ENCODE measurements at regions not wholly inside any gene's neighbourhood (a gene's known extent, or its start where the extent isn't known, plus 50 kb on each side); places are given as distances from the start of the nearest gene placed in this dataset.
"Not testable (repeated sequence)": the region's sequence is repeated elsewhere in the genome, so short reads cannot be mapped to it uniquely, and the experiment has no call there.

- DNase-seq (ENCODE audit: low read depth in 2 of 2), result peak; percentile 1 to 9
Observed at GRCh38 chr5:60092671-60093422, 199.3 kb upstream of the PDE4D start.

- no peak for DNase-seq (ENCODE audit: low read depth in 2 of 2)
Observed at GRCh38 chr5:60086583-60086982, 193.1 kb upstream of the PDE4D start.

- no peak for DNase-seq (ENCODE audit: low read depth in 2 of 2)
Observed at GRCh38 chr5:60084226-60084625, 190.7 kb upstream of the PDE4D start.

DNA sequence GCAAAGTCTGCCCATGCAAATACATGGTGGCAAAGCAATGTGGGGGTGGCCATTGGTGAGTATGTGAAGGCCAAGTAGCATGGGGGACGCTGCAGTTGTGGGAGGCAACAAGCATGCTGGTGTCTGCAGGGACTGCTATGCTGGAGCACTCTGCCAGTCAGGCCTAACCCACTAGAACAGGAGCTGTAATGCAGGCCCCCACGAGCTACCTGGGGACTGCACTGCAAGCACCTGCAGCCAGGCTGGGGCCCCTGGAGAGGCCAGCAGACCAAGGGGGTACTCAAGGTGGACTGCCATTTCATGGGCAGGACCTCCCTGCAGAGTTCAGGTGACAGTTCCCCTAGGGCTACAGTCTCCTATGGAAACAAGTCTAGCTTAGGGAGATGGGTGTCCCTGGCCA lies 183.8 kb upstream of the PDE4D start:
- no peak for DNase-seq (ENCODE audit: low read depth in 2 of 2)

DNA sequence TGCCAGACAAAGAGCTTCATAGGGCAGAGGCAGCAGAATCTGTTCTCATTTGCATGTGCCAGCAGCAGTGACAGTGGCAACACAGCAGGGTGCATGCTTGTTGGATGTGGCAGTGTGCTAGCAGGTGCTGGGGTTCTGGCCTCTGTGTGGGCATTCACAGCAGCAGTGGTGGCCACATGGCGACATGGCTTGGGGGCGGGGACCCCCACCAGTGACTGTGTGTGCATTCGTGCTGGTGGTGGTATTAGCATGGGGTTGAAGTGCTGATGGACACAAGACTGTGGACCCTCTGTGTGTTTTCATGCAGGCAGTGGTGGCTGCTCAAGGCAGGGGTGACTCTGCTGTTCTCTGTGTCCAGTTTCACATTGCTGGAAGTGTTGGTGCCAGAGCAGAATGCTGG lies 183.2 kb upstream of the PDE4D start:
- no peak for DNase-seq (ENCODE audit: low read depth in 2 of 2)

GRCh38 chr5:60066502-60066901 lies 173.0 kb upstream of the PDE4D start:
- DNase-seq (ENCODE audit: low read depth in 2 of 2), result no peak

DNA sequence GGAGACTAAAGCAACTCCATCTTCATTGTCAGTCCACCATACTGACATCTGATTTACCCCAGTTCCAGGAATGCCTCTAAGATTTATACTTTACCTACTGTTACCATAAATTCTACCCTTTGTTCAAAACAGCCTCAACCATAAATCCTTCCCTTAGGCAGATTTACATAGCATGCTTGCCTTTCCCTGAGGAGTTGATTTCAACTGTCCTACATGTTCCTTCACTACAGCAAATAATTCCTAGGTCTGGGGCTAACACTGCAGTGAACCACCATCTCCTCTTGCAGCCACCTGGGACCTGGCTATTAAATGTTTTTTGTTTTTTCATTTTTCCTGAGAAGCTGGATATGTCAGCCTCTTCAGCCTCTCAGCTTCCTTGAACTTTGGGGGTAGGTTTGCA lies 166.9 kb upstream of the PDE4D start:
- no peak for DNase-seq (ENCODE audit: low read depth in 2 of 2)

DNA sequence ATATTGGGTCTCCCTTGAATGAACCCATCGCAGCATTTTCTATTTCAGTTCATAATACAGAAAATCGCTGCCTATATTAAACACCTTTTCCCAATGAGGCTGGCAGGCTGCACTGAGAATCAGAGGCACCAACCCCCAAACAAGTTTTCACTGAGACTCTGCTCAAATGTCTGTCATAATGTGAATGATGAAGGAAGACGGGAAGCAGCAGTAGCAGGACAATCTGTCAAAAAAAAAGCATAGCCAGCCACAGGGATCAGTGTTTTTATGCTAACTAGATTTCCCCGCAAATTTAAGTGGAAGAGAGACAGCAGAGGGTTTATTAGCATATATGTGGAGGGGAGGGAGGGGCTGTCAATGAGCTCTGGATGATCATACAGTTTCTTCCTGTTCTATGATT lies 162.7 kb upstream of the PDE4D start:
- DNase-seq (ENCODE audit: low read depth in 2 of 2), result no peak

DNA sequence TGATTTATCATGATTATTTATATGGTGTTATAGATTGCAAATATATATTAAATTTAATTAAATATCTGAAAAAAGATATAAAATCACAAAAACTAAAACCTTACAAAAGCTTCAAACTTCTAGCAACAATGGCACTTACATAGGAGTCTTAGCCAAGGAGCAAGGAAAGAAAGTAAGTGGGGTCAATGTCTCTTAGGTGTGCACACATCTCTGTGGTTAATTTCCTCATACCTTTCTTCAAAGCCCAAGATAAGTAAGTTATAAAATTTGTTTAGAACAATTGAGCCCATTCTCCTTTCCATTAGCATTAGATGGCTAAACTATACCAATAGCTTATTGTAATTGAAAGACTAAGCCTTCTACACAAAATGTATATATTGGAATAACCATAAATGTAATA lies 161.6 kb upstream of the PDE4D start:
- DNase-seq (ENCODE audit: low read depth in 2 of 2), result no peak

- not testable (repeated sequence) for DNase-seq (ENCODE audit: low read depth in 2 of 2)
Observed at GRCh38 chr5:60041996-60042664, 148.6 kb upstream of the PDE4D start.

DNA sequence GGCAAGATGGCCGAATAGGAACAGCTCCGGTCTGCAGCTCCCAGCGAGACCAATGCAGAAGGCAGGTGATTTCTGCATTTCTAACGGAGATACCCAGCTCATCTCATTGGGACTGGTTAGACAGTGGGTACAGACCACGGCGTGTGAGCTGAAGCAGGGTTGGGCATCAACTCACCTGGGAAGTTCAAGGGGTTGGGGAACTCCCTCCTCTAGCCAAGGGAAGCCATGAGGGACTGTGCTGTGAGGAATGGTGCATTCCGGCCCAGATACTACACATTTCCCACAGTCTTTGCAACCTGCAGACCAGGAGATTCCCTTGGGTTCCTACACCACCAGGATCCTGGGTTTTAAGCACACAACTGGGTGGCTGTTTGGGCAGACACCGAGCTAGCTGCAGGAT lies 148.0 kb upstream of the PDE4D start:
- DNase-seq (ENCODE audit: low read depth in 2 of 2), result not testable (repeated sequence)

GRCh38 chr5:60036192-60036938 lies 142.8 kb upstream of the PDE4D start:
- no peak for DNase-seq (ENCODE audit: low read depth in 2 of 2)

DNA sequence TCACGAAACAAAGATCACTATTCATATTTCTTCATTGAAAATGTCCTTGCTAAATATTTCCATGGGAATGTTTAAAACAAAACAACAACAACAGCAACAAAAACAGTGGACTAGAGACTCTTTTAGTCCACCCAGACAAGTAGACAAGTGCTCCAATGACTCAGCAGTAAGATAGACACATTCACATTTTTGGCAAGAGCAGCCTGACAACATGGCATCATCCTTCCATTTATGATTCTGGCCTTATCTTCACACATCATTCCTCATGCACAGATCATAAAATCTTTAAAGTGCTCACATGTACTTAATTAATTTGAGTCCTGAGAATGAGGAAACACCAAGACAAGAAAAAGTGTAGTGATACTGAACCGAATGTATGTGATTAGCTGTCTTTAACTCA lies 132.6 kb upstream of the PDE4D start:
- no peak for DNase-seq (ENCODE audit: low read depth in 2 of 2)

DNA sequence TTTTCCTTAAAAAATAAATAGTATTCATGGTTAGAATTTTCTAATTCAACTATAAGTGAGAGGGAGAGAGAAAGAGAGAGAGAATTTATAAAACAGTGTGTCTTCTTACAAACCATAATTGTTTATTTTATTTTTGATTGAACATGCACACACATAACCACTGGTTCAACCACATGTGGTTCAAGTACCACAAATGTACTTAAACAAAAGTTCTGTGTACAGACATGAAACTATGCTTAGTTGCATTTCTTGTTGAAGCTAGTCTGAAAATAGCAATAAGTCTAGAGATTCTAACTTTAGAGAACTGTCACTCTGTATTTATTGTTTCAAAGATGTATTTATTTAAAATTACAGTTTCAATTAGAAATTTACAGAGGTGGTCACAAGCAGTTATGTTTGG lies 130.6 kb upstream of the PDE4D start:
- DNase-seq (ENCODE audit: low read depth in 2 of 2), result no peak

DNA sequence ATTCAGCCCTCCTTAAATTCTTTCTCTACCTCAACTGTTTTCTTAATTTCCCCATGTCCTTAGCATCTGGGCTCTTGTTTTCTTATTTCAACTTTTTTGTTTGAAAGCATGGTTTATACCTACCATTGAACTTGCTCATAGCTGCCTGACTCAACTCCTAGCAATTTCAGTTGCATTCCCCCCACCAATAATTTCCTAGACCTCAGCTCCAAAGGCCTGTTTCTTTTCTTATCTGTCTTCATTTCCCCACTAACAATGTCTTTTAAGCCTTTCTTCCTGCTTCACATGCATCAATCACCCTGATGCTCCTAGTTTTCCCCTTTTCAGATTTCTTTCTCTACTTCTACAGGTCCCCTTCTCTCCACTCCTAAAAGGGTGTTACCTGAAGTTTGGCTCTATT lies 129.7 kb upstream of the PDE4D start:
- no peak for DNase-seq (ENCODE audit: low read depth in 2 of 2)

DNA sequence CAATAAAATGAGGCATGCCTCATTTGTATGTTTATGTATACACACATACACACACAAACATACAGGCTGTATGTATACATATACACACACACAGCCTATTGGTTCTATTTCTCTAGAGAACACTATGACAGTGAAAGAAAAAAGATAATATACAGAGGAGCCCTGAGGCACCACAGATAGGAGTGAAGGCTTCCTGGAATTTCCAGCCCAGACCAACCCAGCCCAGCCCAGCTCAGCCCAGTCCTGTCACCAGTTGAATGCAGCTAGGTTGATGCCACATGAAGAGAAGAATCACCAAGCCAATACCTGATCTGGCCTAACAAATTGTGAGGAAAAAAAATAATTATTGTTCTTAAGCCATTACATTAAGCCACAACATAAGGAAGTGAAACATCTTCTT lies 126.9 kb upstream of the PDE4D start:
- no peak for DNase-seq (ENCODE audit: low read depth in 2 of 2)

DNA sequence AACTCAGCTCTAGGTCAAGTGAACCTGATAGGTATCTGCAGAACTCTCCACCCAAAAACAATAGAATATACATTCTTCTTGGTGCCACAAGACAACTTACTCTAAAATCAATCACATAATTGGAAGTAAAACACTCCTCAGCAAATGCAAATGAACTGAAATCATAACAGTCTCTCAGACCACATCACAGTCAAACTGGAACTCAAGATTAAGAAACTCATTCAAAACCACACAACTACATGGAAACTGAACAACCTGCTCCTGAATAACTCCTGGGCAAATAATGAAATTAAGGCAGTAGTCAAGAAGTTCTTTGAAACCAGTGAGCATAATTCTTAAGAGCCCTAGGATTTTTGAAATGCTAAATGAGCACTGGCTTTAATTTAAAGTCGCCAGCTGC lies 125.4 kb upstream of the PDE4D start:
- DNase-seq (ENCODE audit: low read depth in 2 of 2), result not testable (repeated sequence)

- DNase-seq (ENCODE audit: low read depth in 2 of 2), result no peak
Observed at GRCh38 chr5:60018091-60018490, 124.6 kb upstream of the PDE4D start.

- DNase-seq (ENCODE audit: low read depth in 2 of 2), result no peak
Observed at GRCh38 chr5:60014331-60014730, 120.8 kb upstream of the PDE4D start.

DNA sequence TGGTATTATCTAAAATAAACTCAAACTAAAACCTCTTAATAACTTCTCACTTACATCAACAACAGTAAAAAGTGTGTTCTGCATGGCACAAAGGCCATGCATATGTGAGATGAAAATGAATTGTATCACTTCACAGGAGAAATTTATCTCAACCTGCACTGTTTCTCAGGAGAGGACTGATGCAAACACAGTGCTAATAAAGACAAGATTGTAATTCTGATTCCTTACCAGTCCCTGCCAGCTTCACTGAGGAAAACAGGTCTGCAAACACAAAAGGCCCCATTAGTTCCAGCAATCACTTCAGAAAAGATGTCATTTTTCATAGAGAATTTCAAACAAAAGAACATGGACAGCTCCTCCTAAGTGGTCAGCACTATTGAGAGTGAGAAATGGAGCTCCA lies 117.3 kb upstream of the PDE4D start:
- no peak for DNase-seq (ENCODE audit: low read depth in 2 of 2)

DNA sequence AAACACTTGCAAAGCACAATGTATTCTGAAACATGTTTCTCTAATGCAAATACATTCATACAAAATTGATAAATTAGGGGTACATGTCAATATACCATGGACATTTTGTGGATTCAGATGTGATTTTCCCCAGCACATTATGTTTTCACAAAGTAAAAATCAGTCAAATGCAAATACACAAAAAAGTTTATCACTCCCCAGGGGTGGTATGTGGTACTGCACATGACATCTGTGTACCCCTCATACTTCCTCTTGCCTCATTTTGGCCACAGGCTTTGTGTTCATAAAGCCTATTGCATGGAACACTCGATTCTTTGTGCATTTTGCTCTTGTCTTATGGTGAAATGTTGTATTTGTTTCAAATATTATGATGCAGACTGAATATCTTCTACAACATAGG lies 116.8 kb upstream of the PDE4D start:
- DNase-seq (ENCODE audit: low read depth in 2 of 2), result no peak

- DNase-seq (ENCODE audit: low read depth in 2 of 2), result no peak
Observed at GRCh38 chr5:60007729-60008128, 114.2 kb upstream of the PDE4D start.

DNA sequence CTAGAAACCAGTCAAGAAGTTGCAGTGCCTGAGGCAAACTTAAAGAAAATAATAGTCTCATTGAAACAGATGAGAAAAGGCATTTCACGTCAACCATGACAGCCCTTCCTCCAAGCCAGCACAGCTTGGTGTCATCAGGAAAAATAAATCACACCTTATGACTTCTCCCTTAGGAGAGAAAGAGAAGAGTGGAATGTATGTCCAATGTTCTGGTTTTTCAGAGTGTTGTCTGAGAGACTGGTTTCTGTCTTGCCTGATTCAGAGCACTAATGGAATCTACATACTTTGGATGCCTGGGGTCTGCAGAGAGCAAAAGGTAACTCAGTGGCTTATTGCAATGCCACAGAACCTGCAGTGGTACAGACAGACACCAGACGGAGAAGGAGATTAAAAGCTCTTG lies 105.5 kb upstream of the PDE4D start:
- no peak for DNase-seq (ENCODE audit: low read depth in 2 of 2)
